Brain microvascular endothelial cell (primary cell): ENCODE measurements at regions not wholly inside any gene's neighbourhood (a gene's known extent, or its start where the extent isn't known, plus 50 kb on each side); places are given as distances from the start of the nearest gene placed in this dataset.

Source experiments
- DNase-seq: peaks from one replicate; pipeline ENCODE4 v3.0.0-alpha.2; 2020
- H3K27ac ChIP-seq: fragments of 250-450 bp; sonication (Bioruptor Pico); 2 replicates; pipeline ENCODE4 v1.5.1; 2020; ENCODE audit warnings: mild to moderate bottlenecking, moderate library complexity
- H3K27me3 ChIP-seq: fragments of 250-450 bp; sonication (Bioruptor Pico); replicated peaks from 2 replicates; pipeline ENCODE4 v1.5.1; 2020; ENCODE audit warnings: mild to moderate bottlenecking
- H3K36me3 ChIP-seq: fragments of 250-450 bp; sonication (Bioruptor Pico); replicated peaks from 2 replicates; pipeline ENCODE4 v1.5.1; 2020; ENCODE audit warnings: mild to moderate bottlenecking
- H3K4me3 ChIP-seq: 2 replicates; pipeline ENCODE4 v1.5.1; 2011; ENCODE audit warnings: low read depth, mild to moderate bottlenecking, control low read depth, low read length, moderate library complexity
- in situ Hi-C: cut with HindIII; loops from 2 replicates; pipeline ENCODE4 v1.10.0; 2017; ENCODE audit warnings: low sequenced_read_pairs, low pct_ligation_motif_present
- TF ChIP-seq, protein P1 (sequence below): IDR thresholded peaks from 2 replicates; pipeline ENCODE4 v1.5.1; 2011; ENCODE audit warnings: low read depth, mild to moderate bottlenecking, moderate library complexity, low read length, control low read depth, inconsistent platforms; ENCODE audit errors: missing control alignments

DNA sequence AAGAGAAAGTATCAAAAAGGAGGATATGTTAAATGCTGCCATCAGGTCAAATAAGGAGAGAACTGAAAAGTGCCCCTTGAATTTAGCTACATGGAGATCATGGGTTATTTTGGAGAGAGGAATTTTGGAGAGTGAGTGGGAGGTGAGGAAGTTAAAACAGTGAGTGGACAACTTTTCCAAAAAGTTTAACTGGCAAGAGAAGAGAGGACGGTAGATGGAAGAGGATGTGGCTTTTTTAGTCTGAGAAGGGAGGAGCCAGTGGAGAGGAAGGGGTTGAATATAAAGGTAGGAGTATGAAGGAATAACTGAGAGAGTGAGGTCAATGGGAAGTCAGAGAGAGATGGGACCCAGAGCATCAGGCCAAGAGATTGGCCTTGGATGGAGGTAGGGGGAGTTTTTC lies 62.5 kb upstream of the NFE2L2 start:
- H3K4me3 ChIP-seq: no peak overlapping the region
- DNase-seq: no peak
- H3K27me3 ChIP-seq: no peaks in the 10 kb centered on the region
- no peak overlapping the region for H3K27ac ChIP-seq
- TF ChIP-seq, protein P1, sequence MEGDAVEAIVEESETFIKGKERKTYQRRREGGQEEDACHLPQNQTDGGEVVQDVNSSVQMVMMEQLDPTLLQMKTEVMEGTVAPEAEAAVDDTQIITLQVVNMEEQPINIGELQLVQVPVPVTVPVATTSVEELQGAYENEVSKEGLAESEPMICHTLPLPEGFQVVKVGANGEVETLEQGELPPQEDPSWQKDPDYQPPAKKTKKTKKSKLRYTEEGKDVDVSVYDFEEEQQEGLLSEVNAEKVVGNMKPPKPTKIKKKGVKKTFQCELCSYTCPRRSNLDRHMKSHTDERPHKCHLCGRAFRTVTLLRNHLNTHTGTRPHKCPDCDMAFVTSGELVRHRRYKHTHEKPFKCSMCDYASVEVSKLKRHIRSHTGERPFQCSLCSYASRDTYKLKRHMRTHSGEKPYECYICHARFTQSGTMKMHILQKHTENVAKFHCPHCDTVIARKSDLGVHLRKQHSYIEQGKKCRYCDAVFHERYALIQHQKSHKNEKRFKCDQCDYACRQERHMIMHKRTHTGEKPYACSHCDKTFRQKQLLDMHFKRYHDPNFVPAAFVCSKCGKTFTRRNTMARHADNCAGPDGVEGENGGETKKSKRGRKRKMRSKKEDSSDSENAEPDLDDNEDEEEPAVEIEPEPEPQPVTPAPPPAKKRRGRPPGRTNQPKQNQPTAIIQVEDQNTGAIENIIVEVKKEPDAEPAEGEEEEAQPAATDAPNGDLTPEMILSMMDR: no peak
- no peaks in the 10 kb centered on the region for H3K36me3 ChIP-seq
- in situ Hi-C loops: no loop called here

DNA sequence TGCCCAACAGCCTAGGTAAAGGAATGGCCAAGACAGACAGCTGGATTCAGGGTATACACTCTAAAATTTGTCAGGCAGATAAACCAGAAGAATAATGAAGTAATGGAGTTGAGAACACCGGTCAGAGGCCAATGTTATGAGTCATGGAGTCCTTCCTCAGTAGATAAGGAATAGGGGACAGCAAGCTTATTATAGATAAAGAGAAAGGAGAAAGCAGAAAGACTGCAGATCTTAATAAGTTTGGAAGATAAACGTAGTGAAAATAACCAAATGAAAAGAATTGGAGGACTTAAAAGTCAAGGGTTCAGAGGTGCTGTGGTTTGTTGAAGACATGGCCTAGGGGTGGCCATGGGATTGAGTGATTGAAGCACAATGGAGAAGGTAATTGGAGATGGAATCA lies 63.5 kb upstream of the NFE2L2 start:
- Histone ChIP-seq H3K4me3 (no peak overlapping the region), H3K27me3 (no peaks in the 10 kb centered on the region), H3K27ac (no peak overlapping the region), H3K36me3 (no peaks in the 10 kb centered on the region)
- DNase-seq: peak; percentile 29
- TF ChIP-seq, protein P1: no peak
- in situ Hi-C loops: no loop called here

DNA sequence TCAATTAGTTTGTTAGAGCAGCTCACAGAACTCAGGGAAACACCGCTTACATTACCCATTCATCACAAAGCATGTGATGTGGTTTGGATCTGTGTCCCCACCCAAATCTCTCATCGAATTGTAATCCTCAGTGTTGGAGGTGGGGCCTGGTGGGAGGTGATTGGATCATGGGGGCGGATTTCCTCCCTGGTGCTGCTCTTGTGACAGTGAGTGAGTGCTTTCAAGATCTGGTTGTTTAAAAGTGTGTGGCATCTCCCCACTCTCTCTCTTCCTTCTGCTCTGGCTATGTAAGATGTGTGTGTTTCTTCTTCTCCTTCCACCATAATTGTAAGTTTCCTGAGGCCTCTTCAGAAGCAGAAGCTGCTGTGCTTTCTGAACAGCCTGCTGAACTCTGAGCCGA lies 63.5 kb upstream of the AGPS start:
- H3K4me3 ChIP-seq: no peak overlapping the region
- H3K36me3 ChIP-seq: no peaks in the 10 kb centered on the region
- in situ Hi-C loops: no loop called here
- TF ChIP-seq, protein P1: no peak
- no peak for DNase-seq
- H3K27ac ChIP-seq: no peak overlapping the region
- no peaks in the 10 kb centered on the region for H3K27me3 ChIP-seq

DNA sequence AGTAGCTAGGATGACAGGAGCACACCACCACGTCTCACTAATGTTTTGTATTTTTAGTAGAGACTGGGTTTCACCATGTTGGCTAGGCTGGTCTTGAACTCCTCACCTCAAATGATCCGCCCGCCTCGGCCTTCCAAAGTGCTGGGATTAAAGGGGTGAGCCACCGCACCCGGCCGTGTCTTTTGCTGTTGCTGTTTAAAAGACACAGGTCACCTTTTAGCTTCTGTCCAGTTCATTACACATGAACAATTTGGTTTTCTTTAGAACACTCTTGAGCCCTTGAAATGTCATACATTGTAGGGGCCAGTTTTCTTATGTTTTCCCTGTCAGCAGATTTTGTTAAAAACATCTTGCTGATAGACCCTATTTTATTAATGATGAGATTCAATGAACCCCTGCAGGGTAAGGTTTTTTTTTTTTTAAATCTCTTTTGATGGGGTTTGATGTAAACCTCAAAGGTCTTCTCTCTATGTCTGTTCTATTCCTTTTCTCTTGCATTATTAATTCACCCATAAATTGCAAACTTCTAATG lies 61.0 kb upstream of the AGPS start:
- H3K27me3 ChIP-seq: no peaks in the 10 kb centered on the region
- no peak for DNase-seq
- TF ChIP-seq, protein P1: no peak
- H3K36me3 ChIP-seq: no peaks in the 10 kb centered on the region
- H3K4me3 ChIP-seq: no peak overlapping the region
- in situ Hi-C loops: no loop called here
- H3K27ac ChIP-seq: no peak overlapping the region

DNA sequence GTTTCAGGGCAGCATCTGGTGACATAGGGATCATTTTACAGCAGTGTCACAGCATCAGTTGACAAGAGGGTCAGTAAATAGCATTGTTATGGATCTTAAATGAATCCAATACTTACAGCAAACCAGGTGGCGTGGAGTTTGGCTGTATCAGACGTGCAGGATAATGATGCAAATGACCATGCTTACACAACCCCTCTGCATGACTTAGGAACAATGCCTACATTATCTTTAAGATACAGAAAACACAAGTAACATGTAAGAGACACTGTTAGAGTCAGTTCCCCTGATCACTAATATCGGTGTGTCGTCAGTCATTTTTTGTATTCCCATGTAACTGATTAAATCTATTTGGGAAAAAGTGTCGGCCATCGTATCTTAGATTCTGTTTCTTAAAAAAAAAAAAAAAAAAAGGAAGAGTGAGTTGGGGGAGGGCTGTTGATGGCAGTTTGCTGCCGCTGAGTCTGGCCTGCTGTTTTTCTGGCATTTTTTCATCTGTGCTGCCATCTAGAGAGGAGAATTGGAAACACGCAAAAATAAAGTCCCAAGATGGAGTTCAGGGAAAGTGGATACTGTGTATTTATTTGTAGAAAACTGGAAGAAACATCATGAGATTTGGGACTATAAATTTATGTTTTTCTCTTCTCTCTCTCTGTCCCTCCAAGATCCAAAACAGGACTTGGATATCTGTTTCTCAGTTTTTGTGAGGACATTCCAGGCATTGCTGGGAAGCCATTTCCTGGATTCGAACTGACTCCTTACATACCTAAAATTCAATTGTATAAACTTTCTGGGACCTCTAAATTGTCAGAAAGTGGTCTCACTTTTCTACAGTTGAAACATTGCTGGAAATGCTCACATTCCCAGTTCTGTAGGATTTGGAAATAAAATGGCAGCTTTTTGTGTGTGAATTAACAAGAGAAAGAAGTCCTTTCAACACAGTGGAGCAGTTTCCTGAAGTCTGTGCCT lies 60.3 kb upstream of the AGPS start:
- H3K27me3 ChIP-seq: no peaks in the 10 kb centered on the region
- in situ Hi-C loops: no loop called here
- H3K27ac ChIP-seq: peak overlapping the region; percentile 54
- H3K4me3 ChIP-seq: peak overlapping the region; percentile 10
- peak; percentile 71 for DNase-seq
- no peaks in the 10 kb centered on the region for H3K36me3 ChIP-seq
- TF ChIP-seq, protein P1: peak; percentile 71

DNA sequence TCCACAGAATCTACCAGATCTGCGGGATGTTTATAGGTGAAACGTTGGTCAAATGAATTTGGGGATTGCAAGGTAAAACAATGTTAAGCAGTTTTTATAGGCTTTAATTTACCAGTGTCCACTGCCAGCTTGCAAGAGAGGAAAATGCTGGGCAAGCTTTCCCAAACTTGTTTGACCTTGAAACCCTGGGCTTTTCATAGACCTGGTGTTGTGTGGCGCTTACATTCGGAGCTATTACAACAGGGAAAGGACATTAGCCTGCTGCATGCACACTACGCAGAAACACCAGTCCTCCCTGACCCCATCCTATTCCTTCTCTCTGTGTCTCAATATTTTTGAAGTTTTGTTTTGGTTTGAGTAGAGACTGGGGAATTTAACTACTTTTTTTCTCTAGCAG lies 59.6 kb upstream of the AGPS start:
- TF ChIP-seq, protein P1: no peak
- Histone ChIP-seq H3K4me3 (no peak overlapping the region), H3K27ac (peak overlapping the region; percentile 54), H3K27me3 (no peaks in the 10 kb centered on the region), H3K36me3 (no peaks in the 10 kb centered on the region)
- DNase-seq: no peak
- in situ Hi-C loops: no loop called here
